A549 (cell line): ENCODE measurements at regions not wholly inside any gene's neighbourhood (a gene's known extent, or its start where the extent isn't known, plus 50 kb on each side); places are given as distances from the start of the nearest gene placed in this dataset.

Source experiments
- ATAC-seq, 2 experiments: fragments of 200-7000 bp in 1 of 2; fragments of >200 bp in 1 of 2; cut with Nextera tagmentation in 1 of 2; cut with Tn5 transposase in 1 of 2; 3 replicates each; pipeline versions ENCODE4 v1.8.0 to v1.9.1; 2018 to 2020; ENCODE audit warnings: mild to moderate bottlenecking in 1 of 2, moderate library complexity in 1 of 2
- CTCF ChIA-PET: fragments of 300-600 bp; sonication (Branson Sonifier 250); formaldehyde crosslinking; extraction: SDS; loops from one replicate; lab custom pipeline; 2021; ENCODE audit warnings: antibody characterized with exemption, inconsistent platforms; lab: Yijun Ruan, JAX
- POLR2A ChIA-PET: fragments of 350-600 bp; formaldehyde crosslinking; extraction: SDS; loops from one replicate; lab custom pipeline; 2021; ENCODE audit warnings: antibody characterized with exemption, inconsistent platforms; lab: Yijun Ruan, JAX
- DNase-seq, 2 experiments: peaks; one replicate each; pipeline versions ENCODE4 v3.0.0 to v3.0.0-alpha.2; 2011 to 2016; ENCODE audit warnings: low read depth in 1 of 2, low spot score in 1 of 2
- FAIRE-seq: peaks from 2 replicates; lab custom pipeline; 2011; peaks lifted over from hg19 to GRCh38; lab: Jason Lieb, UNC
- H3K27ac ChIP-seq, 2 experiments: fragments of >200 bp; sonication (Bioruptor Twin); formaldehyde crosslinking; 3 replicates each; pipeline ENCODE4 v1.5.1; 2016 to 2017
- H3K4me1 ChIP-seq: fragments of >200 bp; sonication (Bioruptor Twin); formaldehyde crosslinking; 3 replicates; pipeline ENCODE4 v1.6.1; 2016
- H3K4me2 ChIP-seq: fragments of >200 bp; sonication (Bioruptor Twin); formaldehyde crosslinking; 3 replicates; pipeline ENCODE4 v1.6.1; 2016
- H3K4me3 ChIP-seq: fragments of >200 bp; sonication (Bioruptor Twin); formaldehyde crosslinking; 3 replicates; pipeline ENCODE4 v1.5.1; 2016
- H3K9me3 ChIP-seq: fragments of >200 bp; sonication (Bioruptor Twin); formaldehyde crosslinking; 3 replicates; pipeline ENCODE4 v1.6.1; 2016
- BHLHE40 ChIP-seq: IDR thresholded peaks from 2 replicates; pipeline ENCODE4 v1.6.1; 2012; ENCODE audit warnings: low read depth, low read length, inconsistent platforms
- CEBPB ChIP-seq, 2 experiments: fragments of >200 bp in 1 of 2; sonication (Bioruptor Twin) in 1 of 2; formaldehyde crosslinking in 1 of 2; IDR thresholded peaks; 2 replicates each; pipeline ENCODE4 v1.6.1; 2012 to 2016
- FOSB ChIP-seq: fragments of 250-450 bp; sonication (Bioruptor Pico); IDR thresholded peaks from 2 replicates; pipeline ENCODE4 v1.5.0; 2020; ENCODE audit warnings: mild to moderate bottlenecking, moderate library complexity
- GATA3 ChIP-seq: IDR thresholded peaks from 2 replicates; pipeline ENCODE4 v1.6.1; 2012; ENCODE audit warnings: borderline replicate concordance
- JUN ChIP-seq, 2 experiments: fragments of >200 bp; sonication (Bioruptor Twin); formaldehyde crosslinking; IDR thresholded peaks; 2 replicates in 1 of 2; 3 replicates in 1 of 2; pipeline ENCODE4 v1.6.1; 2016 to 2017
- PHF8 ChIP-seq: fragments of 200-600 bp; sonication (generic); IDR thresholded peaks from 2 replicates; pipeline ENCODE4 v1.6.1; 2016; ENCODE audit warnings: low read depth, mild to moderate bottlenecking, antibody characterized with exemption, moderate library complexity, borderline replicate concordance
- POLR2AphosphoS2 ChIP-seq: conservative IDR thresholded peaks from 2 replicates; pipeline ENCODE4 v1.6.1; 2012; ENCODE audit warnings: low read length, improper control_type of control experiment, inconsistent platforms
- TP53 ChIP-seq: fragments of 250-450 bp; sonication (Bioruptor Pico); IDR thresholded peaks from 2 replicates; pipeline ENCODE4 v1.5.0; 2021; ENCODE audit warnings: mild to moderate bottlenecking, moderate library complexity
- ZFP36 ChIP-seq: fragments of 450-650 bp; IDR thresholded peaks from 2 replicates; pipeline ENCODE4 v1.6.1; 2014; ENCODE audit warnings: borderline replicate concordance; ENCODE audit not compliant: partially characterized antibody
- ZNF302 ChIP-seq: fragments of 250-450 bp; sonication (Bioruptor Pico); IDR thresholded peaks from 2 replicates; pipeline ENCODE4 v1.9.0; 2021; ENCODE audit warnings: inconsistent platforms, mild to moderate bottlenecking, moderate library complexity
- ZSCAN20 ChIP-seq: fragments of 250-450 bp; sonication (Bioruptor Pico); IDR thresholded peaks from 2 replicates; pipeline ENCODE4 v1.8.0; 2022; ENCODE audit warnings: mild to moderate bottlenecking, moderate library complexity
- WGBS: methylation state at CpG from one replicate; pipeline ENCODE4 v1.1.6; 2017; ENCODE audit errors: missing lambda C conversion rate; 5-methylcytosine and 5-hydroxymethylcytosine counted together
- TF ChIP-seq, protein P1 (sequence below): fragments of 150-350 bp; IDR thresholded peaks from 2 replicates; pipeline ENCODE4 v1.6.1; 2014; ENCODE audit warnings: low read depth, mild to moderate bottlenecking, low read length
- TF ChIP-seq, protein P2 (sequence below): fragments of 250-450 bp; sonication (Bioruptor Pico); IDR thresholded peaks from 2 replicates; pipeline ENCODE4 v1.5.0; 2021; ENCODE audit warnings: mild to moderate bottlenecking, moderate library complexity, borderline replicate concordance
- TF ChIP-seq, protein P3 (sequence below): fragments of 250-450 bp; sonication (Bioruptor Pico); IDR thresholded peaks from 2 replicates; pipeline ENCODE4 v1.5.0; 2020; ENCODE audit warnings: low read depth, mild to moderate bottlenecking, moderate library complexity
- TF ChIP-seq, protein P4 (sequence below): fragments of >200 bp; sonication (Bioruptor Twin); formaldehyde crosslinking; IDR thresholded peaks from 2 replicates; pipeline ENCODE4 v1.6.1; 2016
- TF ChIP-seq, protein P5 (sequence below): IDR thresholded peaks from 2 replicates; pipeline ENCODE4 v1.6.1; 2012

DNA sequence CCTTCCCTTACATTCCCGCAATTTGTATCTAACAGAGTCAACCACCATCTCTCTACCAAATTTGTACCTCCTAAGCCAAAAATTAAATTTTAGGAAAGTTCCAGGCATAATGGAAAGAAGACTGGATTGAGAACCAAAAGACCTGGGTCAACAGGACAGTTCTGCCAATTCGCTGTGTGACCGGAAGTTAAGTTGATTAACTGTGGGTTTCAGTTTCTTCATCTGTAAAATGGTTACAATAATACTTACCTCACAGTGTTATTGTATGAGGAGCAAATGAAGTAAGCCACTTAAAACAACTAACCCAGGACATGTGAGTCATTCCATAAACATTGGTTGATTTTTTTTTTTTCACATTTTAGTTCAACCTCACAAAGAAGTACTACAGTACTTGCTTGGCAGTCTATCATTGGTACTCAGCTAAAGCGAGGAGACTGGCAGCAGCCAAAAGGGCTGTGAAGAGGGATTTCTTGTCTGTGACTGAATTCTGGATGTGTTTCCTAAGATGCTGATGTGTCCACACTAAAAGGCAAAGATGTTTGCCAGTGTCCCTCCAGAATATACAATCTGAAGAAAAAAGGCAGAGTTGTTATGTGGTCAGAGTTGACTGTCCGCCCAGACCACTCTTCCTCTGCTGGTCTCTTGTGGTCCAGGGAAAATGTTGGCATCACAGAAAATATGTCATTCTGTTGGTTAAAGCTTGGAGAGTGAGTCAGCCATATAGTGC, 198.6 kb downstream of the TLE1 start:
- peak in 1 of 2 experiments; percentile 12 for DNase-seq
- Histone ChIP-seq H3K4me2 (peak overlapping the region; percentile 6; the same call in 1 of the 3 replicates), H3K4me1 (peaks cover 31% of the 10 kb centered on the region), H3K4me3 (no peak overlapping the region), H3K27ac (peak overlapping the region; percentile 20 to 21; a peak in 4 of 6 replicates), H3K9me3 (no peaks in the 10 kb centered on the region)
- 91% methylated on average over 5 of the region's 5 CpGs for WGBS
- ChIA-PET CTCF (interaction anchor here (0.6 kb wide), 1 partner anchor 175 kb away, joined by 3 read pairs; no protein-coding TSS in a partner anchor), POLR2A (no interaction called here)
- ATAC-seq: no peak
- FAIRE-seq: no peak
- TF ChIP-seq GATA3 (no peak), FOSB (CRISPR knock-in tag) (no peak), TP53 (no peak), ZSCAN20 (CRISPR knock-in tag) (no peak), JUN (IDR thresholded peaks at IDR 0.05) (no peak), BHLHE40 (no peak), ZNF302 (CRISPR knock-in tag) (no peak), CEBPB (IDR thresholded peaks at IDR 0.05) (no peak), ZFP36 (no peak)
- TF ChIP-seq, protein P1, sequence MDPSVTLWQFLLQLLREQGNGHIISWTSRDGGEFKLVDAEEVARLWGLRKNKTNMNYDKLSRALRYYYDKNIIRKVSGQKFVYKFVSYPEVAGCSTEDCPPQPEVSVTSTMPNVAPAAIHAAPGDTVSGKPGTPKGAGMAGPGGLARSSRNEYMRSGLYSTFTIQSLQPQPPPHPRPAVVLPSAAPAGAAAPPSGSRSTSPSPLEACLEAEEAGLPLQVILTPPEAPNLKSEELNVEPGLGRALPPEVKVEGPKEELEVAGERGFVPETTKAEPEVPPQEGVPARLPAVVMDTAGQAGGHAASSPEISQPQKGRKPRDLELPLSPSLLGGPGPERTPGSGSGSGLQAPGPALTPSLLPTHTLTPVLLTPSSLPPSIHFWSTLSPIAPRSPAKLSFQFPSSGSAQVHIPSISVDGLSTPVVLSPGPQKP: no peak
- TF ChIP-seq, protein P2, sequence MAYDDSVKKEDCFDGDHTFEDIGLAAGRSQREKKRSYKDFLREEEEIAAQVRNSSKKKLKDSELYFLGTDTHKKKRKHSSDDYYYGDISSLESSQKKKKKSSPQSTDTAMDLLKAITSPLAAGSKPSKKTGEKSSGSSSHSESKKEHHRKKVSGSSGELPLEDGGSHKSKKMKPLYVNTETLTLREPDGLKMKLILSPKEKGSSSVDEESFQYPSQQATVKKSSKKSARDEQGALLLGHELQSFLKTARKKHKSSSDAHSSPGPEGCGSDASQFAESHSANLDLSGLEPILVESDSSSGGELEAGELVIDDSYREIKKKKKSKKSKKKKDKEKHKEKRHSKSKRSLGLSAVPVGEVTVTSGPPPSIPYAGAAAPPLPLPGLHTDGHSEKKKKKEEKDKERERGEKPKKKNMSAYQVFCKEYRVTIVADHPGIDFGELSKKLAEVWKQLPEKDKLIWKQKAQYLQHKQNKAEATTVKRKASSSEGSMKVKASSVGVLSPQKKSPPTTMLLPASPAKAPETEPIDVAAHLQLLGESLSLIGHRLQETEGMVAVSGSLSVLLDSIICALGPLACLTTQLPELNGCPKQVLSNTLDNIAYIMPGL (CRISPR knock-in tag): no peak

DNA sequence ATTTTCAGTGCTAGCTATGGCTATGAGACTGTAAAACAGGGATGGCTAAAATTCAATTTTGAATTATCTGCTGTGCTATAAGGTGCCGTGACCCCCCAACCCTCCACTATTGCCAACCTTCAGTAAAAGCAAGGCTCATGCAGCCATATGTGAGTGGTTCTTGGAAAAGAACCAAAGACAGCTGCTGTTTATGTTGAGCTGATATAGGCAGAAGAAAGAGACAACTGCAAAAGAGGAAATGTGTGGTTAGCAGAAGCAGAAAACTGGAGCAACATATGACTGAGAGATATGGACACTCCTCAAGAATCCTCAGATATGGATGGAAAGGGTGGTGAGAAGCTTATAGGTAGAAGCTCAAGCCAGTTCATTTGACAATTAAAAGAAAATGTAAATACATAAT, 200.3 kb downstream of the TLE1 start:
- no peak for ATAC-seq

More for the DNA sequence above, 200.3 kb downstream of the TLE1 start:
- 100% methylated on average over 1 of the region's 1 CpG for WGBS
- POLR2A ChIA-PET: no interaction called here
- FAIRE-seq (no peak), DNase-seq (no peak)
- Histone ChIP-seq H3K9me3 (0 out of 3 replicates have a peak, but pooled peaks cover 2% of the 10 kb centered on the region), H3K4me3 (no peak overlapping the region), H3K4me1 (peaks cover 31% of the 10 kb centered on the region), H3K4me2 (no peak overlapping the region), H3K27ac (no peak overlapping the region)
- no peak for TF ChIP-seq POLR2AphosphoS2
- TF ChIP-seq, protein P3, sequence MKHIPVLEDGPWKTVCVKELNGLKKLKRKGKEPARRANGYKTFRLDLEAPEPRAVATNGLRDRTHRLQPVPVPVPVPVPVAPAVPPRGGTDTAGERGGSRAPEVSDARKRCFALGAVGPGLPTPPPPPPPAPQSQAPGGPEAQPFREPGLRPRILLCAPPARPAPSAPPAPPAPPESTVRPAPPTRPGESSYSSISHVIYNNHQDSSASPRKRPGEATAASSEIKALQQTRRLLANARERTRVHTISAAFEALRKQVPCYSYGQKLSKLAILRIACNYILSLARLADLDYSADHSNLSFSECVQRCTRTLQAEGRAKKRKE (CRISPR knock-in tag): no peak
- TF ChIP-seq PHF8: no peak
- TF ChIP-seq, protein P4, sequence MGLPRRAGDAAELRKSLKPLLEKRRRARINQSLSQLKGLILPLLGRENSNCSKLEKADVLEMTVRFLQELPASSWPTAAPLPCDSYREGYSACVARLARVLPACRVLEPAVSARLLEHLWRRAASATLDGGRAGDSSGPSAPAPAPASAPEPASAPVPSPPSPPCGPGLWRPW: no peak
- TF ChIP-seq, protein P5, sequence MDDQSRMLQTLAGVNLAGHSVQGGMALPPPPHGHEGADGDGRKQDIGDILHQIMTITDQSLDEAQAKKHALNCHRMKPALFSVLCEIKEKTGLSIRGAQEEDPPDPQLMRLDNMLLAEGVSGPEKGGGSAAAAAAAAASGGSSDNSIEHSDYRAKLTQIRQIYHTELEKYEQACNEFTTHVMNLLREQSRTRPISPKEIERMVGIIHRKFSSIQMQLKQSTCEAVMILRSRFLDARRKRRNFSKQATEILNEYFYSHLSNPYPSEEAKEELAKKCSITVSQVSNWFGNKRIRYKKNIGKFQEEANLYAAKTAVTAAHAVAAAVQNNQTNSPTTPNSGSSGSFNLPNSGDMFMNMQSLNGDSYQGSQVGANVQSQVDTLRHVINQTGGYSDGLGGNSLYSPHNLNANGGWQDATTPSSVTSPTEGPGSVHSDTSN: no peak
- TF ChIP-seq, protein P2 (CRISPR knock-in tag): no peak
- CTCF ChIA-PET: interaction anchor here (0.6 kb wide), 1 partner anchor 94 kb away, joined by 4 read pairs; no protein-coding TSS in a partner anchor
